Progenitor cell of endocrine pancreas (in vitro differentiated cells): ENCODE measurements at regions not wholly inside any gene's neighbourhood (a gene's known extent, or its start where the extent isn't known, plus 50 kb on each side); places are given as distances from the start of the nearest gene placed in this dataset.

Source experiments
- DNase-seq: peaks from one replicate; pipeline ENCODE4 v3.0.0; 2021; ENCODE audit warnings: low spot score; ENCODE audit not compliant: unreplicated experiment
- H3K27ac Mint-ChIP-seq: 2 replicates; pipeline ENCODE4 v1.8.0; 2021; ENCODE audit warnings: mild to moderate bottlenecking, moderate library complexity, mixed read lengths
- H3K27me3 Mint-ChIP-seq: 2 replicates; pipeline ENCODE4 v1.8.0; 2021; ENCODE audit warnings: mixed read lengths
- H3K36me3 Mint-ChIP-seq: 2 replicates; pipeline ENCODE4 v1.8.0; 2022; ENCODE audit warnings: mixed read lengths; ENCODE audit not compliant: insufficient read depth
- H3K4me1 Mint-ChIP-seq: 2 replicates; pipeline ENCODE4 v1.8.0; 2021; ENCODE audit warnings: low read depth, mixed read lengths
- H3K4me3 Mint-ChIP-seq: 2 replicates; pipeline ENCODE4 v1.8.0; 2021; ENCODE audit warnings: low read depth, mild to moderate bottlenecking, moderate library complexity, mixed read lengths
- H3K9me3 Mint-ChIP-seq: 2 replicates; pipeline ENCODE4 v1.8.0; 2021; ENCODE audit warnings: low read depth, mixed read lengths
- TF ChIP-seq, protein P1 (sequence below): fragments of 200-600 bp; sonication (generic); IDR thresholded peaks from one replicate; pipeline ENCODE4 v1.5.0; 2021; ENCODE audit warnings: antibody characterized with exemption, mild to moderate bottlenecking; ENCODE audit not compliant: unreplicated experiment

- no peak for DNase-seq
- Mint-ChIP-seq H3K36me3 (no peaks in the 10 kb centered on the region), H3K27ac (no peak overlapping the region), H3K4me1 (no peaks in the 10 kb centered on the region), H3K27me3 (no peaks in the 10 kb centered on the region), H3K9me3 (no peaks in the 10 kb centered on the region), H3K4me3 (no peak overlapping the region)
- TF ChIP-seq, protein P1, sequence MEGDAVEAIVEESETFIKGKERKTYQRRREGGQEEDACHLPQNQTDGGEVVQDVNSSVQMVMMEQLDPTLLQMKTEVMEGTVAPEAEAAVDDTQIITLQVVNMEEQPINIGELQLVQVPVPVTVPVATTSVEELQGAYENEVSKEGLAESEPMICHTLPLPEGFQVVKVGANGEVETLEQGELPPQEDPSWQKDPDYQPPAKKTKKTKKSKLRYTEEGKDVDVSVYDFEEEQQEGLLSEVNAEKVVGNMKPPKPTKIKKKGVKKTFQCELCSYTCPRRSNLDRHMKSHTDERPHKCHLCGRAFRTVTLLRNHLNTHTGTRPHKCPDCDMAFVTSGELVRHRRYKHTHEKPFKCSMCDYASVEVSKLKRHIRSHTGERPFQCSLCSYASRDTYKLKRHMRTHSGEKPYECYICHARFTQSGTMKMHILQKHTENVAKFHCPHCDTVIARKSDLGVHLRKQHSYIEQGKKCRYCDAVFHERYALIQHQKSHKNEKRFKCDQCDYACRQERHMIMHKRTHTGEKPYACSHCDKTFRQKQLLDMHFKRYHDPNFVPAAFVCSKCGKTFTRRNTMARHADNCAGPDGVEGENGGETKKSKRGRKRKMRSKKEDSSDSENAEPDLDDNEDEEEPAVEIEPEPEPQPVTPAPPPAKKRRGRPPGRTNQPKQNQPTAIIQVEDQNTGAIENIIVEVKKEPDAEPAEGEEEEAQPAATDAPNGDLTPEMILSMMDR: no peak
These were observed 185.6 kb upstream of the MBNL1 start for GRCh38 chr3:152083135-152083534.

DNA sequence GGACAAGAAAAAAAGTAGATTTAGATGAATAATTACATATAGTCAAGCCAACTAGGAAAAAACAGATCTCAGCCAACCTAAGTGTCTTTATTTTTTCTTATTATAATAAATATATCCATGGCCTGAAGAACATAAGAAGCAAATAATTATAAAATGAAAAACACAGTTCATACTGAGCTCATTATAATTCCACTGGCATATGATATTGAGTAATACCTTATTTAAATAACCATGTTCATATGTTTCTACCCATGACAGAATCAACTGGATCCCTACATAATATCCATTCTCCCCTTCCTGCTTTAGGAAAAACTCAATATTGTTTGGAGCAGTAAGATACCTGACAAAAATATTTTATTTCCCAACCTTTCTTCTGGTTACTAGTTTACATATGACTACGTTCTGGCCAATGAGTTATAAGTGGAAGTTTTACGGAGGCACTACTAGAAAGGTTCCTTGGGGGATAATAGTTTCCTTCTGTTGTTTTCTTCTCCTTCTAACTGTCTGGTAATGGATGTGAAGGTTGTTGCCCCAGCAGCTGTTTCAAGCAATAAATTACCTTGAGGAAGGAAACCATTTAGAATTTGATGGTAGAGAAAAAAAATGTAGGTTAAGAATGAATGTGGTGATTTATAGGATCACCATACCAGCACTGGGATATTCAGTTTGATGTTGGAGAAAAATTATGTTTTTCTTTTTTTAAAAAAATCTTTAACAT is 184.1 kb upstream of the MBNL1 start:
- no peaks in the 10 kb centered on the region for H3K36me3 Mint-ChIP-seq
- TF ChIP-seq, protein P1: no peak
- DNase-seq: no peak
- H3K9me3 Mint-ChIP-seq: no peaks in the 10 kb centered on the region
- H3K4me3 Mint-ChIP-seq: no peak overlapping the region
- no peaks in the 10 kb centered on the region for H3K27me3 Mint-ChIP-seq
- peak overlapping the region; percentile 9 for H3K27ac Mint-ChIP-seq
- no peaks in the 10 kb centered on the region for H3K4me1 Mint-ChIP-seq

DNA sequence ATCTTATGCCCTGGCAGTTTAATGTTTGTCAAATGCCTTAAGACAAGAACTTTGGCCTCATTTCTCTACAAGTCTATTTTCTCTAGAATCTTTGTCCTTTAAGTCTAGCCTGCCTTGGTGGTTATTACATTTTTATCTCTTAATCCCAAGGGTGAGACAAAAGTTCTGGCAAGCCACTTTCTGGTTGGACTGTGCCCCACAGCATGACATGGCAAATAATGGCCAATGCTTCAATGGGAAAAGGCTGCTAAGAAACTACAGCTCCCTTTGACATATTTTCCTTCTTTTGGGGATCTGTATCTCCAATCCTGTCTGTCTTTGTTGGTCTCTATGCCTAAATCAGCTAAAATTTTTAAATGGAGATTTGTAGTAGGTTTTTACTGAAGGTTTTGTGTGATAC is 181.6 kb upstream of the MBNL1 start:
- no peaks in the 10 kb centered on the region for H3K27me3 Mint-ChIP-seq
- TF ChIP-seq, protein P1: no peak
- H3K9me3 Mint-ChIP-seq: no peaks in the 10 kb centered on the region
- H3K4me3 Mint-ChIP-seq: no peak overlapping the region
- H3K36me3 Mint-ChIP-seq: no peaks in the 10 kb centered on the region
- H3K27ac Mint-ChIP-seq: no peak overlapping the region
- H3K4me1 Mint-ChIP-seq: no peaks in the 10 kb centered on the region
- no peak for DNase-seq

GRCh38 chr3:152089528-152089927 is 179.2 kb upstream of the MBNL1 start:
- Mint-ChIP-seq H3K36me3 (no peaks in the 10 kb centered on the region), H3K9me3 (no peaks in the 10 kb centered on the region), H3K27me3 (no peaks in the 10 kb centered on the region), H3K27ac (no peak overlapping the region), H3K4me1 (no peaks in the 10 kb centered on the region), H3K4me3 (no peak overlapping the region)
- no peak for DNase-seq
- TF ChIP-seq, protein P1: no peak

DNA sequence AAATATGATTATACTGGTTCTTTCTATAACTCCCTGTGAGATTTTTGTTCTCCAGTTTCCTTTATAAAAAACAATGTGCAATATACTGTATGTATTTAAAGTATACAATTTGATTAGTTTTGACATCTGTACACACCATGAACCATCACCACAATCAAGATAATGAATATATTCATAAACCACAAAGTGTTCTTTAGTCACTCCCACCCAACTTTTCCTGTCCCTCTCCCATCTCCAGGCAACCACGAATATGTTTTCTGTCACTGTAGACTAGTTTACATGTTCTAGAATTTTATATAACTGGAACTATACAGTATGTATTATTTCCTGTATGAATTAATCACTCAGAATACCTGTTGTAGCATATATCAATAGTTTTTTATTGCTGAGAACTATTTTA is 177.0 kb upstream of the MBNL1 start:
- Mint-ChIP-seq H3K4me1 (no peaks in the 10 kb centered on the region), H3K4me3 (no peak overlapping the region), H3K36me3 (no peaks in the 10 kb centered on the region), H3K9me3 (no peaks in the 10 kb centered on the region), H3K27me3 (no peaks in the 10 kb centered on the region), H3K27ac (no peak overlapping the region)
- no peak for DNase-seq
- TF ChIP-seq, protein P1: no peak
